GM21423 (cell line): ENCODE measurements at regions not wholly inside any gene's neighbourhood (a gene's known extent, or its start where the extent isn't known, plus 50 kb on each side); places are given as distances from the start of the nearest gene placed in this dataset.
"Not testable (repeated sequence)": the region's sequence is repeated elsewhere in the genome, so short reads cannot be mapped to it uniquely, and the experiment has no call there.

Source experiments
- ATAC-seq: cut with Tn5 transposase; IDR thresholded peaks from one replicate; pipeline ENCODE4 v1.9.1; 2021; ENCODE audit warnings: mild to moderate bottlenecking, moderate library complexity; ENCODE audit not compliant: unreplicated experiment

DNA sequence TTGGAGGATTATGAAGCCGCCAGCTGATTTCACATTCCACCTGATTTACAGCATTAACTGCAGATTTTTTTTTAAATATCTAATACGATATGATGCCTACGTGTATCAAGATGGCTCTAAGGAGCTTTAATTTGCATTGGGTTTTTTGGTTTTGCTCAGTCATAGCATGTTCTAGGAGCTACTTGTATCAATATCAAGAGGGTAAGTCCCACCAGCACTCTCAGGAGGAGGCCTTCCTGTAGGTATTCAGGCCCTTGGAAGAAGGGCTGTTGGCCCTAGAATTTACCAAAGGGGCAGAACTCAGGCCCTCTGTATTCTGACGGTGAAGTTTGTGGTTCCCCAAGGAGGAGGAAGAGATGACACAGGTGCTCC is 97.2 kb upstream of the IPO5 start:
- no peak for ATAC-seq

- no peak for ATAC-seq
Measured at GRCh38 chr13:97858161-97858560, 95.3 kb upstream of the IPO5 start.

- no peak for ATAC-seq
Measured at GRCh38 chr13:97866346-97866745, 87.1 kb upstream of the IPO5 start.

- no peak for ATAC-seq
Measured at GRCh38 chr13:97866751-97867150, 86.7 kb upstream of the IPO5 start.

- ATAC-seq = no peak
Measured at GRCh38 chr13:97873398-97873797, 80.1 kb upstream of the IPO5 start.

GRCh38 chr13:97875218-97875617 is 78.3 kb upstream of the IPO5 start:
- ATAC-seq = no peak

DNA sequence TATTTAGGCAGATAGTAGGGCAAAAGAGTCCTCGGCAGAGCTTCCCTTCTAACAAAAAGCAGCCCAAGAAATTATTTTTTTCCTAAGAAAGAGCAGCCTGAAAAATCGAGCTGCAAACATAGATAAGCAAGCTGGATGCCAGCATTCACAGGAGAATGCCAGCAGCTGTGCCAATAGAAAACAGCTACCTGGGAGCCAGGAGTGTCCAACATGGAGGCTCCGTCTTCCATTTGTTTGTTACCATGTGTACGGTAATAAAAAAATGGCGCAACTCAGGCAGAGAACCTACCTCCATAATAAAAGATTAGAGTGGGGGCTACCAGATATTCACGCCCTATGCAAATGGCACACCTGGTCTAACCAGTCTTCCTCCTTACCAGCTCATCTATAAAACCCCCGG is 77.6 kb upstream of the IPO5 start:
- ATAC-seq = no peak

- ATAC-seq = no peak
Measured at GRCh38 chr13:97878431-97879375, 74.8 kb upstream of the IPO5 start.

- ATAC-seq = no peak
Measured at GRCh38 chr13:97879646-97880310, 73.7 kb upstream of the IPO5 start.

DNA sequence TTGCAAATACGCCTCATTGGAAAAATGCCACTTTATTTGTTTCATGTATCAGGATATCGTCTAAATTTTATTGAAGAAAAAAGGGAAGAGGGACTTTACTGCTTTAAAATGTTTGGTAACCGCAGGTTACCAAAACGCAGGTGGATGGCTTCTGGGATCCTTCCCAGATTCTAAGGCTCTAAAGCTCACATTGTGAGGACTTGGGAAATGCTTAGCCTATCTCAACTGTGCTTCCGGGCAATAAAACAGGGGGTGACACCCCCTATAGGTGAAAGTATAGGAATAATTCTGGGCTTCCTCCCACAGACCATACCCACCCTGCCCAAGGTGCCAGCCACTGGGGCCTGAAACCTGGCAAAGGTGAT is 73.2 kb upstream of the IPO5 start:
- no peak for ATAC-seq

DNA sequence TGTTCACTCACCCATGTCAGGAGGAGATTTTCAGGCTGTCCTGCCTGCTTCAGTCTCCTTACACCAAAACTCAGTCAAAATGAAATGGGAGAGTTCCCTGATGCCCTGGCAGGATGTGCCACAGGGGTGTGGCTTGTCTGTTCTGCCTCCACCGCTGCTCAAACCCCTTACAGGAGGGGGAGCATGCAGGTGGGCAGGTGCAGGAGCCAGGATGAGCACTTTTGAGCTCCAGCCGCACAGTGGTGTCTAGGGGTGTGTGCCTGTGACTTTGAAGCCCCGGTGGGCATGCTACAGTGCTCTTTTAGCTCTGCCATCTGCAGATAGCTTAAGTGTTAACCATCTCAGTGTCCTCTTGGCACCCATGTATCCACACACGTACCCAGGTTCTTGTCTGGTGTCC is 71.9 kb upstream of the IPO5 start:
- no peak for ATAC-seq

DNA sequence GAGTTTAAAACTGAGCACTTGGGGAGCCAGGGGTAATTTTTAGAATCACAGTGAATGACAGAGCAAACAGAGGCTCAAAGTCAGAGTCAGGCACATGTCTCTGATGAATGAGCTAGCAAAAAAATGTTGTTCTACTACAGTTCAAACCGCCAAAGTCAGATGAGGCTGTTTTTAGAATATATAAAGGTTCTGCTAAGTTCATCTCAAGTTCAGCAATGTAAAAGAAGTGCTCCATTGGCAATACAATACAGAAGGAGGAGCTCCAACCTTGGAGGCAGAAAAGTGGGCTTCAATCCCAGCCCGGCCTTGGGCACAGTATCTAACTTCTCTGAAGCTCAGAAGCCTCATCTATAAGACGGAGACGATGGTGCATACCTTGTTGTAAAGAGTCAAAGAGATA is 70.1 kb upstream of the IPO5 start:
- no peak for ATAC-seq

DNA sequence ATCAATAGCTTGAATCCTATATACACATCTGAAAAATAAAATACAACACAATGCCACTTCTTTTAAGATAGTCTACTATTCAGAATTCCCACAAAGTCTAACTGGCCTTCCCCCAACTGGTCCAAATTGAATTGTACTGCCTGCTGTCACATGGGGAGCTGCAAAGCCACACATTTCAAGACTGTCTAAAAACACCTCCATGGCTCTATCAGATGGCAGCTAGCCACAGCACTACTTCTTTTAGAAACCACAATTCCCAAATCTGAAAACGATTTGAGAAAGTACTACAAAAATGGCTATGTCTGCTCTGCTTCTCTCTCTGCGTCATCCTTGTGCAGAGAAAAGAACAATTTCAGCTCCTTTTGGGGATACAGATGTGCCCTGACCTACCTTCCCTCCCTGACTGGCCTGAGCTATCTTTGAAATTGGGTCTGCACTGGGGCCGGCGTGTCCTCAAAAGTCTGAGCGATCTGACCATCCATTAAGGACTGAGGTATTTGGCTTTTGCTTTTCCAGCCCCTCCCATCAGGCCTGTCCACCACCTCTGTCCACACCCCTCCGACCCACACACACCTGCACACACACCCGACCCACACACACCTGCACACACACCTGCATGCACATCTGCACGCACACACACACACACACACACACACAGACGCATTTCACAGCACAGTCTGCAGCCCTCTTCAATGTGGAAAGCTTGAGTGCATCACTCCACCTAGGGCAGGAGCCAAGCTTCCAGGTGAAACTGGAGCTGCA is 68.6 kb upstream of the IPO5 start:
- no peak for ATAC-seq

DNA sequence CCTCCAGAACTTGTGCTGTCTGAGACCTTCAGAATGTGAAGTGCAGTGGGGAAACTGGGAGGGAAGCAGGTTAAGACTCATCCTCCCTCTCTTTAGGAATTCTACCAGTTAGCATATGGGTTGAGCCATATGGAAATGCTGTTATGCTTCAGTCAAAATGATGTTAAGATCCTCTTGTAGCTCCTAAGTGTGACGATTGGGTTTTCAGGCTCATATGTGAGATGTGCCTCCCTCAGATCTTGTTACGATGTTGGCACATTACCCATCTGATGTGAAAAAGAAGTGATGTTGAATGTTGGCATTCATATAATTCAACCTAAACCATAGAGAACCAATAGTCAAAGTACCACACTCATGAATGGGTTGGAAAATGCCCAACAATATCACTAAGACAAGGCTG is 67.8 kb upstream of the IPO5 start:
- ATAC-seq = no peak

DNA sequence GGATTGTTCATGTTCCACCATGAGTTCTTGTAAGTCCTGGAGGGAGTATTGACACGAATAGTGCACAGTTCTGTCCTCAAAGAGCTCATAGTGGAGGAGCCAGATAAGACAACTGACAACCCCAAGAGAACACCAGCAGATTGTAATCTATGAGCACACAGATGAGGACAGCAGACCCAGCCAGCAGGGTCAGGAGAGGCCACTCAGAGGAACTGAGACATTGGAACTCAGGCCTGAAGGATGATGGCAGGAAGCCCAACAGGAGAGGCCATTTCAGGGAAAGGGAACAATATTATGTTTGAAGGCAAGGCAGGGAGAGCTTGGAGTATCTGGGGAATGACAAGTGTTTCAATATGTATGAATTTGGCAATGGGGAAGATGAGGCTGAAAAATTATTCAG is 63.7 kb upstream of the IPO5 start:
- no peak for ATAC-seq

GRCh38 chr13:97890573-97890972 is 62.9 kb upstream of the IPO5 start:
- no peak for ATAC-seq

- ATAC-seq = not testable (repeated sequence)
Measured at GRCh38 chr13:97891964-97892363, 61.5 kb upstream of the IPO5 start.

DNA sequence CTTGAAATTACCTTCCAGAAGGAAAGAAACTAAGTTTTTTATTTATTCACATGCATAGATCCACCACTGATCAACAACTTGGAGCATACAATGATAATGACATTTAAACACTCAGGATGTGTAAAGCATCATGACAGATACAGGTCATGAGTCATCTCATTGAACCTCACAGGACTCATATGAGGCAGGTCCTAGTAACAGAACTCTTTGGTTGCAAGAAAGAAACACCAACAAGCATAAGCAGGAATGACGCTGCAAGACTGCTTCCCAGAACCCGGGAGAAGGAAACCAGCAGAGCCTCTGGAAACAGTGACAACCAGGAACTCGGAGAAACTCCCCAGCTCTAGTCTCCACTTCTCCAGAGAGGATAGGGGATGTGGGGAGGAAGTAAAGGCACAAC is 60.8 kb upstream of the IPO5 start:
- no peak for ATAC-seq

DNA sequence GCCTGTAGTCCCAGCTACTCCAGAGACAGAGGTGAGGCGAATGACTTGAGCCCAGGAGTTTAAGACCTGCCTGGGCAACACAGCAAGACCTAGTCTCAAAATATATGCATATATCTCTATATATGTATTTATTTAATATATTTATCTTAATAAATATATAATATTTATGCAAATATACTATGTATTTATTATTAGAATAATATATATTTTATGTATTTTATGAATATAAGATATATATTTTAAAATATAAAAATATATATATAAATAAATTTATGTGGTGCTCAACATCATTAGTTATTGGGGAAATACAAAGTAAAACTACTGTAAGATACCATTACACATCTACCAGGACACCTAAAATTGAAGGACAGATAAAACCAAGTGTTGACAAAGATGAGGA is 58.1 kb upstream of the IPO5 start:
- ATAC-seq = no peak

DNA sequence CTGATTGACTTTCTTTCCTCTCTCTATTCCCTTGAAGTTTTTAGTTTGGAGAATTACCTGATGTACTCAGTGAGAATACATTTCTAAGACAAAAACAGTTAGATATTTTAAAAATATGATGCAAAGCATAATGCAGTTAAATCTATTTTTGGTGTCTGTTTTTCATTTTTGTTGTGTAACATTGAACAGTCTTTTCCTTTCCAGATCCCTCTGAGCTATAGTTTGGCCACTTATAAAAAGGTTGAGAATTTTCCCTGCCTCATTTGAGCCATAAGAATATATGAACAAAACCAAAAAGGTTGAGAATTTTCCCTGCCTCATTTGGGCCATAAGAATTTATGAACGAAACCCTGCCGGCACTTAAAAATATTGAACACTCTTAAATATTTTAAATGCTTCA is 57.0 kb upstream of the IPO5 start:
- no peak for ATAC-seq

GRCh38 chr13:97901716-97902115 is 51.8 kb upstream of the IPO5 start:
- ATAC-seq = no peak
